Mesenchymal stem cell (in vitro differentiated cells and primary cell): ENCODE measurements at regions not wholly inside any gene's neighbourhood (a gene's known extent, or its start where the extent isn't known, plus 50 kb on each side); places are given as distances from the start of the nearest gene placed in this dataset.

Experiments used
- DNase-seq: peaks from one replicate; pipeline ENCODE4 v3.0.0-alpha.2; 2013
- H2AFZ ChIP-seq: one replicate; pipeline ENCODE4 v1.6.1; 2013; ENCODE audit warnings: low read depth, mild to moderate bottlenecking, control low read depth, inconsistent platforms, low read length, moderate library complexity
- H2AK5ac ChIP-seq: 2 replicates; pipeline ENCODE4 v1.6.1; 2013; ENCODE audit warnings: low read length, moderate library complexity, mild to moderate bottlenecking, inconsistent platforms; ENCODE audit not compliant: severe bottlenecking
- H2BK120ac ChIP-seq: one replicate; pipeline ENCODE4 v1.6.1; 2013; ENCODE audit warnings: low read depth, mild to moderate bottlenecking, inconsistent platforms, low read length, moderate library complexity
- H2BK12ac ChIP-seq, 2 experiments: one replicate each; pipeline ENCODE4 v1.6.1; 2013; ENCODE audit warnings: inconsistent platforms in 2 of 2, low read length in 2 of 2, mild to moderate bottlenecking in 2 of 2, moderate library complexity in 2 of 2, control low read depth in 1 of 2
- H2BK15ac ChIP-seq: one replicate; pipeline ENCODE4 v1.6.1; 2013; ENCODE audit warnings: mild to moderate bottlenecking, low read depth, inconsistent platforms; ENCODE audit not compliant: poor library complexity, severe bottlenecking
- H2BK5ac ChIP-seq: 2 replicates; pipeline ENCODE4 v1.6.1; 2013; ENCODE audit warnings: low read depth, mild to moderate bottlenecking, low read length, control low read depth, inconsistent platforms; ENCODE audit not compliant: poor library complexity, severe bottlenecking
- H3K14ac ChIP-seq, 2 experiments: one replicate each; pipeline ENCODE4 v1.6.1; 2013; ENCODE audit warnings: inconsistent platforms in 2 of 2, low read length in 2 of 2, control low read depth in 1 of 2, mild to moderate bottlenecking in 1 of 2, moderate library complexity in 1 of 2
- H3K18ac ChIP-seq, 2 experiments: one replicate each; pipeline ENCODE4 v1.6.1; 2013; ENCODE audit warnings: inconsistent platforms in 2 of 2, low read length in 2 of 2, control low read depth in 1 of 2, low read depth in 1 of 2, mild to moderate bottlenecking in 1 of 2
- H3K23ac ChIP-seq, 2 experiments: one replicate each; pipeline ENCODE4 v1.6.1; 2013; ENCODE audit warnings: inconsistent platforms in 2 of 2, low read length in 2 of 2, mild to moderate bottlenecking in 2 of 2, moderate library complexity in 2 of 2, control low read depth in 1 of 2
- H3K27ac ChIP-seq: 2 replicates; pipeline ENCODE4 v1.5.1; 2013; ENCODE audit warnings: mild to moderate bottlenecking, moderate library complexity, low read length, control low read depth, inconsistent platforms; ENCODE audit not compliant: poor library complexity, severe bottlenecking
- H3K27me3 ChIP-seq, 2 experiments: 2 replicates each; pipeline versions ENCODE4 v1.6.1 to v1.7.0; 2013; ENCODE audit warnings: low read length in 2 of 2, mild to moderate bottlenecking in 2 of 2, moderate library complexity in 2 of 2, control low read depth in 1 of 2, inconsistent platforms in 1 of 2; ENCODE audit not compliant: control insufficient read depth in 1 of 2, insufficient read depth in 1 of 2
- H3K36me3 ChIP-seq, 2 experiments: 2 replicates each; pipeline versions ENCODE4 v1.6.1 to v1.7.0; 2013; ENCODE audit warnings: low read length in 2 of 2, control low read depth in 1 of 2, inconsistent platforms in 1 of 2, low read depth in 1 of 2, mild to moderate bottlenecking in 1 of 2; ENCODE audit not compliant: insufficient read depth in 2 of 2, control insufficient read depth in 1 of 2
- H3K4ac ChIP-seq, 2 experiments: one replicate each; pipeline ENCODE4 v1.6.1; 2013; ENCODE audit warnings: inconsistent platforms in 2 of 2, low read length in 2 of 2, mild to moderate bottlenecking in 2 of 2, moderate library complexity in 2 of 2, control low read depth in 1 of 2, low read depth in 1 of 2
- H3K4me1 ChIP-seq: 2 replicates; pipeline ENCODE4 v1.6.1; 2013; ENCODE audit warnings: low read depth, low read length, control low read depth; ENCODE audit not compliant: control insufficient read depth, insufficient read depth
- H3K4me2 ChIP-seq: 2 replicates; pipeline ENCODE4 v1.6.1; 2013; ENCODE audit warnings: low read length, mild to moderate bottlenecking, inconsistent platforms; ENCODE audit not compliant: poor library complexity, severe bottlenecking
- H3K4me3 ChIP-seq, 2 experiments: 2 replicates each; pipeline versions ENCODE4 v1.5.1 to v1.7.0; 2013; ENCODE audit warnings: low read length in 2 of 2, mild to moderate bottlenecking in 2 of 2, control low read depth in 1 of 2, low read depth in 1 of 2; ENCODE audit not compliant: insufficient read depth in 1 of 2
- H3K79me1 ChIP-seq: replicated peaks from 2 replicates; pipeline ENCODE4 v1.6.1; 2013; ENCODE audit warnings: mild to moderate bottlenecking, control low read depth, low read length, inconsistent platforms; ENCODE audit not compliant: poor library complexity, severe bottlenecking
- H3K9ac ChIP-seq: 2 replicates; pipeline ENCODE4 v1.7.0; 2013; ENCODE audit warnings: mild to moderate bottlenecking, low read length, moderate library complexity
- H3K9me3 ChIP-seq: 2 replicates; pipeline ENCODE4 v1.7.0; 2013; ENCODE audit warnings: mild to moderate bottlenecking, low read length; ENCODE audit not compliant: control insufficient read depth
- H4K8ac ChIP-seq: one replicate; pipeline ENCODE4 v1.6.1; 2013; ENCODE audit warnings: inconsistent platforms, mild to moderate bottlenecking, low read length, moderate library complexity
- H4K91ac ChIP-seq: one replicate; pipeline ENCODE4 v1.6.1; 2013; ENCODE audit warnings: mild to moderate bottlenecking, low read length, inconsistent platforms
- WGBS: methylation state at CpG from one replicate; pipeline ENCODE4 v1.1.7; 2013; ENCODE audit warnings: mixed read lengths; 5-methylcytosine and 5-hydroxymethylcytosine counted together

DNA sequence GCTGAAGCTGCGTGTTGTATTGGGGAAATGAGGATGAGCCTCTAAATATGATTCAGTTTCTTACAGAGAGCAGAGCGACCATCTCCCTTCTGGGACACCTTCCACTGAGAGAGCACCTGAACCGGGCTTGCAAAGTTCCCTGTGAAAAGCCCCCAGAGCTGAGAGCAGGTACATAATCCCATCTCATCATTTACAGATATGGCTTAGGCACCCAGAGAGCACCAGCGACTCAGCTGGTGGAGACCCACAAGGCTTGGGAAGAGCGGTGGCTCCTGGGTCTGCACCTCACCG lies 324.3 kb upstream of the IRX4 start:
- peaks cover 0 to 5% of the 10 kb centered on the region in 2 experiments for H3K27me3 ChIP-seq

DNA sequence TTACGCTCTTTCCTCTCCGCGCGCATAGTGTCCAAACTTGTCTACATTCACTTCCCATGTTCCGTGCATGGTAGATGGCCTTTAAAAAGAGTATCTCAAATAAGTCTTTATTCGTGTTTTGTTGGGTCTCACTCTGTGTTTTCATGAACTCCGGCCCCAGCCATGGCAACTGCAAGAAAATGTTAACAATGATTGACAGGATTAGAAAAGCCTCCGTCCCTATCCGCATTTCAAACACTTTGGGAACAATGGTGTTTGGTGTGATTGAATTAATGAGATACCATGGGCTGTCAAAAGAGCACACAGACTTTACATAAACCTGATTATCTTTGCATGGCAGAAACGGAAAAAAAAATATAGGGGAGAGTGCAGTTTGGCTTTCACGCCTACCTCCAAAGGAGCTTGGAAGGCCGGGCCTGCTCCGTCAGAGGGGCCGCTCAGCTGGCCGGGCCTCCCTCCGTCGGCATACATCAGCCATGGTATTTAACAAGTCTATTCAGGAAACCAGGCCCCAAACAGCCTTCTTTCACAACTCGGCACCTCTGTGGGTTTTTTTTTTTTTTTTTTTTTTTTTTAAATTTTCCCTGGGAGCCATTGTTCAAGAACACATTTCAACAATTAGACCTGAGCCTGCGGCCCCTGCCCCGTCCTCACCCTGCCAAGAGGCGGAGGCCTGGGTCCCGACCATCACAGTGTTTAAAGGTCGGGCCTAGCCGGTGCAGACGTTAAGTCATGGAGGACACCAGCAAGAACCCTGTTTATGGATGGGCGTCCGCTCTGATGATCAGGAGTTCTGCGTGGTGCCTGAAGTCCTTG lies 323.8 kb upstream of the IRX4 start:
- Histone ChIP-seq H2BK120ac (no peak overlapping the region), H4K91ac (no peak overlapping the region), H3K4me1 (no peaks in the 10 kb centered on the region), H2BK15ac (no peak overlapping the region), H3K4me2 (no peak overlapping the region), H2BK12ac (no peak overlapping the region), H3K18ac (no peak overlapping the region), H3K27ac (no peak overlapping the region), H2BK5ac (no peak overlapping the region), H3K36me3 (no peaks in the 10 kb centered on the region), H3K4me3 (peak overlapping the region in 1 of 2 experiments; percentile 2), H2AK5ac (no peak overlapping the region), H3K4ac (no peak overlapping the region), H3K9ac (no peak overlapping the region), H2AFZ (no peak overlapping the region), H3K79me1 (no peaks in the 10 kb centered on the region), H3K14ac (no peak overlapping the region), H3K9me3 (no peaks in the 10 kb centered on the region), H3K23ac (no peak overlapping the region), H4K8ac (no peak overlapping the region), H3K27me3 (peaks cover 0 to 2% of the 10 kb centered on the region in 2 experiments)
- WGBS, result 83% methylated on average over 28 of the region's 28 CpGs
- no peak for DNase-seq

More for the DNA sequence above, 324.3 kb upstream of the IRX4 start:
- Histone ChIP-seq H3K4me1 (no peaks in the 10 kb centered on the region), H3K23ac (no peak overlapping the region), H3K4me3 (no peak overlapping the region), H3K4me2 (no peak overlapping the region), H2BK12ac (no peak overlapping the region), H3K27ac (no peak overlapping the region), H2BK120ac (no peak overlapping the region), H3K9ac (no peak overlapping the region), H3K14ac (no peak overlapping the region), H2AFZ (no peak overlapping the region), H2BK5ac (no peak overlapping the region), H3K4ac (no peak overlapping the region), H4K8ac (no peak overlapping the region), H4K91ac (no peak overlapping the region), H3K18ac (no peak overlapping the region), H3K36me3 (no peaks in the 10 kb centered on the region), H3K9me3 (no peaks in the 10 kb centered on the region), H3K79me1 (no peaks in the 10 kb centered on the region), H2AK5ac (no peak overlapping the region), H2BK15ac (no peak overlapping the region)
- 89% methylated on average over 6 of the region's 6 CpGs for WGBS
- no peak for DNase-seq

DNA sequence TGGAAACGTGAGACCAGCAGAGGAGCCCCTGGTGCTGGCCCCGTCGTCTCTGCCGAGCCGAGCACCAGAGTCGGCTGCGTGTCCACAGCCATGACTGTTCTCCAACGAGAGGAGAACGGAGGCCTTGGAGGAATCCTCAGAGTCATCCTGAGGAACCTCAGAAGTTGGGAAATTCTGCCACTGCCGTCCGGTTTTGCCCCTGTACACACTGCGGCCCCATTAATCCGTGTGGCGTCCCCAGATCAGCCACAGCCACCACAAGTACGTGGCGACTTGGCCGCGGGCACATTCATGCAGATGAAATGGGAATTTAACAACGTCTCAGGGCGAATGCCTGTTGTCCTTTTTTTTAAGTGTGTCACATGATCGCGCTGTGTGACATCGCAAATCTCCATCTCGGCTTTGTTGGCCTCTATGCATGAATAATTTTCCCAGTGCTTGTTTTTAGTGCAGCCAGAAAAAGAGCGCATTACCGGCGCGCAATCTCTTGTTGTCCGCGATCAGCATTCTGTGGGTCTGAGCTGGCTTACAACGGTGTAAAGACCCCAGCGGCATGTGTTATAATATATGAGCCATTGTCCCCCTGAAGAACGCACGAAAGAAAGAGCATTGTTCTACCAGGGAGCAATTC lies 323.0 kb upstream of the IRX4 start:
- DNase-seq, result no peak
- Histone ChIP-seq H2AFZ (no peak overlapping the region), H3K27me3 (peaks cover 0 to 2% of the 10 kb centered on the region in 2 experiments), H3K18ac (no peak overlapping the region), H4K8ac (no peak overlapping the region), H3K79me1 (no peaks in the 10 kb centered on the region), H3K4me3 (no peak overlapping the region), H3K4me1 (no peaks in the 10 kb centered on the region), H3K27ac (no peak overlapping the region), H3K36me3 (no peaks in the 10 kb centered on the region), H3K9ac (no peak overlapping the region), H3K9me3 (no peaks in the 10 kb centered on the region), H3K4me2 (no peak overlapping the region), H2BK5ac (no peak overlapping the region), H2BK120ac (no peak overlapping the region), H2BK12ac (no peak overlapping the region), H3K4ac (no peak overlapping the region), H3K23ac (no peak overlapping the region), H2BK15ac (no peak overlapping the region), H3K14ac (no peak overlapping the region), H2AK5ac (no peak overlapping the region), H4K91ac (no peak overlapping the region)
- 90% methylated on average over 34 of the region's 34 CpGs for WGBS

DNA sequence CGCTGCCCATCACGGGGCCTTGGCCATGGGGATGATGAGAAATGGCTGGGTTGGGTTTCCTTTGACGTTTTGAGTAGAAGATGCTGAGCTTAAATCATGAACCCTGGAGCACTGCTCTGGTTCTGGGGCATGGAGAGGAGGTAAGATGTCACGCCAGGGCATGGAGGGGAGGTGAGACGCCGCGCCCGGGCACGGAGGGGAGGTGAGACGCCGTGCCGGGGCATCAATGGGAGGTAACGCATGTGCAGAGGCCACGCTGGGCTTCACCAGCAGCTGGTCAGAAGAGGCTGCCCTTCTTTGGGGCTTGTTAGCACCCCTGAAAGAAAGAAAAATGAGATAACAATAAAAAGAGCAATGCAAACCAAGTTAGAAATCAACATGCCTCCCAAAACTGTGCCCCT lies 322.5 kb upstream of the IRX4 start:
- no peaks in the 10 kb centered on the region for H3K9me3 ChIP-seq
- H2BK5ac ChIP-seq, result no peak overlapping the region
- no peak overlapping the region for H4K91ac ChIP-seq
- H2BK12ac ChIP-seq, result no peak overlapping the region
- H3K18ac ChIP-seq, result no peak overlapping the region
- H3K4me2 ChIP-seq, result no peak overlapping the region
- H3K4ac ChIP-seq, result no peak overlapping the region
- no peak for DNase-seq
- no peak overlapping the region for H4K8ac ChIP-seq
- H3K23ac ChIP-seq, result no peak overlapping the region
- H3K36me3 ChIP-seq, result no peaks in the 10 kb centered on the region
- peaks cover 0 to 2% of the 10 kb centered on the region in 2 experiments for H3K27me3 ChIP-seq
- 88% methylated on average over 14 of the region's 14 CpGs for whole genome bisulfite sequencing
- no peak overlapping the region for H3K4me3 ChIP-seq
- no peak overlapping the region for H2BK120ac ChIP-seq
- no peaks in the 10 kb centered on the region for H3K79me1 ChIP-seq
- no peak overlapping the region for H3K14ac ChIP-seq
- H2BK15ac ChIP-seq, result no peak overlapping the region
- H3K9ac ChIP-seq, result no peak overlapping the region
- no peak overlapping the region for H2AK5ac ChIP-seq
- H3K27ac ChIP-seq, result no peak overlapping the region
- H2AFZ ChIP-seq, result no peak overlapping the region
- no peaks in the 10 kb centered on the region for H3K4me1 ChIP-seq
